ENCODE measurements at regions not wholly inside any gene's neighbourhood (a gene's known extent, or its start where the extent isn't known, plus 50 kb on each side); places are given as distances from the start of the nearest gene placed in this dataset.

- TF ChIP-seq ZFP30 (CRISPR knock-in tag; IDR thresholded peaks at IDR 0.05) (no peak), ISL1 (CRISPR knock-in tag; IDR thresholded peaks at IDR 0.05) (no peak), BACH2 (CRISPR knock-in tag; IDR thresholded peaks at IDR 0.05; ENCODE audit: borderline replicate concordance) (no peak), ZFP3 (CRISPR knock-in tag; IDR thresholded peaks at IDR 0.05) (no peak), POU6F1 (CRISPR knock-in tag; IDR thresholded peaks at IDR 0.05; ENCODE audit: borderline replicate concordance, low read depth) (no peak), CSDC2 (CRISPR knock-in tag; IDR thresholded peaks at IDR 0.05) (no peak)
- TF ChIP-seq, protein P1, sequence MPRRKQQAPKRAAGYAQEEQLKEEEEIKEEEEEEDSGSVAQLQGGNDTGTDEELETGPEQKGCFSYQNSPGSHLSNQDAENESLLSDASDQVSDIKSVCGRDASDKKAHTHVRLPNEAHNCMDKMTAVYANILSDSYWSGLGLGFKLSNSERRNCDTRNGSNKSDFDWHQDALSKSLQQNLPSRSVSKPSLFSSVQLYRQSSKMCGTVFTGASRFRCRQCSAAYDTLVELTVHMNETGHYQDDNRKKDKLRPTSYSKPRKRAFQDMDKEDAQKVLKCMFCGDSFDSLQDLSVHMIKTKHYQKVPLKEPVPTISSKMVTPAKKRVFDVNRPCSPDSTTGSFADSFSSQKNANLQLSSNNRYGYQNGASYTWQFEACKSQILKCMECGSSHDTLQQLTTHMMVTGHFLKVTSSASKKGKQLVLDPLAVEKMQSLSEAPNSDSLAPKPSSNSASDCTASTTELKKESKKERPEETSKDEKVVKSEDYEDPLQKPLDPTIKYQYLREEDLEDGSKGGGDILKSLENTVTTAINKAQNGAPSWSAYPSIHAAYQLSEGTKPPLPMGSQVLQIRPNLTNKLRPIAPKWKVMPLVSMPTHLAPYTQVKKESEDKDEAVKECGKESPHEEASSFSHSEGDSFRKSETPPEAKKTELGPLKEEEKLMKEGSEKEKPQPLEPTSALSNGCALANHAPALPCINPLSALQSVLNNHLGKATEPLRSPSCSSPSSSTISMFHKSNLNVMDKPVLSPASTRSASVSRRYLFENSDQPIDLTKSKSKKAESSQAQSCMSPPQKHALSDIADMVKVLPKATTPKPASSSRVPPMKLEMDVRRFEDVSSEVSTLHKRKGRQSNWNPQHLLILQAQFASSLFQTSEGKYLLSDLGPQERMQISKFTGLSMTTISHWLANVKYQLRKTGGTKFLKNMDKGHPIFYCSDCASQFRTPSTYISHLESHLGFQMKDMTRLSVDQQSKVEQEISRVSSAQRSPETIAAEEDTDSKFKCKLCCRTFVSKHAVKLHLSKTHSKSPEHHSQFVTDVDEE (CRISPR knock-in tag; IDR thresholded peaks at IDR 0.05), result no peak
- TF ChIP-seq, protein P2, sequence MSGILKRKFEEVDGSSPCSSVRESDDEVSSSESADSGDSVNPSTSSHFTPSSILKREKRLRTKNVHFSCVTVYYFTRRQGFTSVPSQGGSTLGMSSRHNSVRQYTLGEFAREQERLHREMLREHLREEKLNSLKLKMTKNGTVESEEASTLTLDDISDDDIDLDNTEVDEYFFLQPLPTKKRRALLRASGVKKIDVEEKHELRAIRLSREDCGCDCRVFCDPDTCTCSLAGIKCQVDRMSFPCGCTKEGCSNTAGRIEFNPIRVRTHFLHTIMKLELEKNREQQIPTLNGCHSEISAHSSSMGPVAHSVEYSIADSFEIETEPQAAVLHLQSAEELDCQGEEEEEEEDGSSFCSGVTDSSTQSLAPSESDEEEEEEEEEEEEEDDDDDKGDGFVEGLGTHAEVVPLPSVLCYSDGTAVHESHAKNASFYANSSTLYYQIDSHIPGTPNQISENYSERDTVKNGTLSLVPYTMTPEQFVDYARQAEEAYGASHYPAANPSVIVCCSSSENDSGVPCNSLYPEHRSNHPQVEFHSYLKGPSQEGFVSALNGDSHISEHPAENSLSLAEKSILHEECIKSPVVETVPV (CRISPR knock-in tag; IDR thresholded peaks at IDR 0.05), result no peak
- TF ChIP-seq, protein P3, sequence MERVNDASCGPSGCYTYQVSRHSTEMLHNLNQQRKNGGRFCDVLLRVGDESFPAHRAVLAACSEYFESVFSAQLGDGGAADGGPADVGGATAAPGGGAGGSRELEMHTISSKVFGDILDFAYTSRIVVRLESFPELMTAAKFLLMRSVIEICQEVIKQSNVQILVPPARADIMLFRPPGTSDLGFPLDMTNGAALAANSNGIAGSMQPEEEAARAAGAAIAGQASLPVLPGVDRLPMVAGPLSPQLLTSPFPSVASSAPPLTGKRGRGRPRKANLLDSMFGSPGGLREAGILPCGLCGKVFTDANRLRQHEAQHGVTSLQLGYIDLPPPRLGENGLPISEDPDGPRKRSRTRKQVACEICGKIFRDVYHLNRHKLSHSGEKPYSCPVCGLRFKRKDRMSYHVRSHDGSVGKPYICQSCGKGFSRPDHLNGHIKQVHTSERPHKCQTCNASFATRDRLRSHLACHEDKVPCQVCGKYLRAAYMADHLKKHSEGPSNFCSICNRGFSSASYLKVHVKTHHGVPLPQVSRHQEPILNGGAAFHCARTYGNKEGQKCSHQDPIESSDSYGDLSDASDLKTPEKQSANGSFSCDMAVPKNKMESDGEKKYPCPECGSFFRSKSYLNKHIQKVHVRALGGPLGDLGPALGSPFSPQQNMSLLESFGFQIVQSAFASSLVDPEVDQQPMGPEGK (CRISPR knock-in tag; IDR thresholded peaks at IDR 0.05; ENCODE audit: borderline replicate concordance), result no peak
- no peak for ATAC-seq
These were observed 526.0 kb upstream of the B3GALT2 start for GRCh38 chr1:193712392-193712791.

DNA sequence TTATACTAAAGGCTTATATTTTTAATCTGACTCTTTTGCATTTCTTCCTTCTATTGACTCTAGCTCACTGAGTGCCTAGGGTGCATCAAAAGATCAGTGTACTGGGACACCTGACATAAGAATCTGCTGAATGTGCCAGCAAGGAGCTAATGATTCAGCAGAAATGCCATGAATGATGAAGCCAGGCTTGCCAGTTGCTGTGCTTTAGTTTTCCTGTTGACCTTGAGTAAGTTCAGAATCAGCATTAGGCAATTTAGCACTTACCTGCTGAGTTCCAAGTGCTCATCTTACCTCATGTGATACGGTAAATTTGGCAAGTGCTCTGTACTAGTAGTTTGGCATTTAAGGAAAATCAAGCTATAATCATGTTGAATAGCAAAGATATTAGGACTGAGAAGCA lies 523.2 kb upstream of the B3GALT2 start:
- TF ChIP-seq ZFP3 (CRISPR knock-in tag; IDR thresholded peaks at IDR 0.05), result no peak
- TF ChIP-seq ESRRG (CRISPR knock-in tag; IDR thresholded peaks at IDR 0.05), result no peak
- no peak for TF ChIP-seq GLIS3 (CRISPR knock-in tag; IDR thresholded peaks at IDR 0.05)
- no peak for TF ChIP-seq ZNF8 (CRISPR knock-in tag; IDR thresholded peaks at IDR 0.05)
- no peak for TF ChIP-seq ISL1 (CRISPR knock-in tag; IDR thresholded peaks at IDR 0.05)
- TF ChIP-seq BACH2 (CRISPR knock-in tag; IDR thresholded peaks at IDR 0.05; ENCODE audit: borderline replicate concordance), result no peak
- TF ChIP-seq POU6F1 (CRISPR knock-in tag; IDR thresholded peaks at IDR 0.05; ENCODE audit: borderline replicate concordance, low read depth), result no peak
- TF ChIP-seq TCF4 (CRISPR knock-in tag; IDR thresholded peaks at IDR 0.05; ENCODE audit: borderline replicate concordance), result no peak
- TF ChIP-seq OSR1 (CRISPR knock-in tag; IDR thresholded peaks at IDR 0.05), result no peak
- ATAC-seq, result no peak

GRCh38 chr1:193707271-193708021 lies 521.0 kb upstream of the B3GALT2 start:
- peak; percentile 41; the same call in 2 of the 3 replicates for ATAC-seq
- TF ChIP-seq CSDC2 (CRISPR knock-in tag; IDR thresholded peaks at IDR 0.05), result no peak
- TF ChIP-seq OSR1 (CRISPR knock-in tag; IDR thresholded peaks at IDR 0.05), result no peak
- no peak for TF ChIP-seq ZNF565 (CRISPR knock-in tag; conservative IDR thresholded peaks at IDR 0.05; ENCODE audit: low read depth)
- TF ChIP-seq, protein P3 (CRISPR knock-in tag; IDR thresholded peaks at IDR 0.05; ENCODE audit: borderline replicate concordance), result no peak
- TF ChIP-seq ZC3H10 (CRISPR knock-in tag; IDR thresholded peaks at IDR 0.05), result no peak
- no peak for TF ChIP-seq ZNF8 (CRISPR knock-in tag; IDR thresholded peaks at IDR 0.05)
- no peak for TF ChIP-seq ZNF70 (CRISPR knock-in tag; IDR thresholded peaks at IDR 0.05)
- TF ChIP-seq ZFP3 (CRISPR knock-in tag; IDR thresholded peaks at IDR 0.05), result no peak
- TF ChIP-seq POU6F1 (CRISPR knock-in tag; IDR thresholded peaks at IDR 0.05; ENCODE audit: borderline replicate concordance, low read depth), result no peak
- no peak for TF ChIP-seq SNAI2 (CRISPR knock-in tag; IDR thresholded peaks at IDR 0.05)
- no peak for TF ChIP-seq RARB (CRISPR knock-in tag; IDR thresholded peaks at IDR 0.05)
- TF ChIP-seq, protein P2 (CRISPR knock-in tag; IDR thresholded peaks at IDR 0.05), result no peak
